Activated CD8-positive, alpha-beta memory T cell treated with anti-CD3 and anti-CD28 coated beads for 48 hours (primary cell): ENCODE measurements at regions not wholly inside any gene's neighbourhood (a gene's known extent, or its start where the extent isn't known, plus 50 kb on each side); places are given as distances from the start of the nearest gene placed in this dataset.

Source experiments
- DNase-seq, 3 experiments: peaks; one replicate each; pipeline ENCODE4 v3.0.0-alpha.2; 2020; ENCODE audit warnings: low read depth in 2 of 3, low spot score in 2 of 3

GRCh38 chr12:59087077-59087673 is 166.9 kb upstream of the LRIG3 start:
- DNase-seq, result no peak

- no peak for DNase-seq
Measured at GRCh38 chr12:59086126-59086525, 165.8 kb upstream of the LRIG3 start.

- DNase-seq, result no peak
Measured at GRCh38 chr12:59085690-59086089, 165.4 kb upstream of the LRIG3 start.

GRCh38 chr12:59084511-59085375 is 164.4 kb upstream of the LRIG3 start:
- DNase-seq, result no peak

- DNase-seq, result no peak
Measured at GRCh38 chr12:59082952-59083351, 162.6 kb upstream of the LRIG3 start.

- DNase-seq, result no peak
Measured at GRCh38 chr12:59080101-59080500, 159.8 kb upstream of the LRIG3 start.

- no peak for DNase-seq
Measured at GRCh38 chr12:59079472-59079871, 159.2 kb upstream of the LRIG3 start.

GRCh38 chr12:59079002-59079401 is 158.7 kb upstream of the LRIG3 start:
- DNase-seq, result no peak

GRCh38 chr12:59077575-59078426 is 157.5 kb upstream of the LRIG3 start:
- DNase-seq, result no peak

- DNase-seq, result no peak
Measured at GRCh38 chr12:59077153-59077552, 156.8 kb upstream of the LRIG3 start.

GRCh38 chr12:59076622-59077021 is 156.3 kb upstream of the LRIG3 start:
- DNase-seq, result no peak

- no peak for DNase-seq
Measured at GRCh38 chr12:59075968-59076490, 155.7 kb upstream of the LRIG3 start.

- DNase-seq, result no peak
Measured at GRCh38 chr12:59075141-59075540, 154.8 kb upstream of the LRIG3 start.

GRCh38 chr12:59070322-59070933 is 150.1 kb upstream of the LRIG3 start:
- DNase-seq, result no peak

- DNase-seq, result no peak
Measured at GRCh38 chr12:59069516-59069915, 149.2 kb upstream of the LRIG3 start.

- DNase-seq, result no peak
Measured at GRCh38 chr12:59068436-59068835, 148.1 kb upstream of the LRIG3 start.

- DNase-seq, result no peak
Measured at GRCh38 chr12:59067083-59067482, 146.8 kb upstream of the LRIG3 start.

- no peak for DNase-seq
Measured at GRCh38 chr12:59066445-59066844, 146.1 kb upstream of the LRIG3 start.

GRCh38 chr12:59059088-59059935 is 139.0 kb upstream of the LRIG3 start:
- DNase-seq, result no peak

- DNase-seq, result no peak
Measured at GRCh38 chr12:59056966-59057365, 136.7 kb upstream of the LRIG3 start.
